HUES6 (cell line): ENCODE measurements at regions not wholly inside any gene's neighbourhood (a gene's known extent, or its start where the extent isn't known, plus 50 kb on each side); places are given as distances from the start of the nearest gene placed in this dataset.

ENCODE experiments used
- H3K27ac ChIP-seq: 2 replicates; pipeline ENCODE4 v1.7.0; 2013; ENCODE audit warnings: low read depth, mild to moderate bottlenecking, low read length, inconsistent platforms
- H3K27me3 ChIP-seq: 2 replicates; pipeline ENCODE4 v1.6.1; 2013; ENCODE audit warnings: low read length; ENCODE audit not compliant: control insufficient read depth, insufficient read depth
- H3K36me3 ChIP-seq: 2 replicates; pipeline ENCODE4 v1.6.1; 2013; ENCODE audit warnings: low read length; ENCODE audit not compliant: control insufficient read depth, insufficient read depth
- H3K4me1 ChIP-seq: 2 replicates; pipeline ENCODE4 v1.6.1; 2013; ENCODE audit warnings: low read length; ENCODE audit not compliant: control insufficient read depth, insufficient read depth
- H3K4me3 ChIP-seq: 2 replicates; pipeline ENCODE4 v1.5.1; 2013; ENCODE audit warnings: low read depth, low read length
- H3K9ac ChIP-seq: one replicate; pipeline ENCODE4 v1.6.1; 2013; ENCODE audit warnings: mild to moderate bottlenecking, low read length
- H3K9me3 ChIP-seq: 2 replicates; pipeline ENCODE4 v1.6.1; 2013; ENCODE audit warnings: low read depth, low read length; ENCODE audit not compliant: control insufficient read depth, insufficient read depth

DNA sequence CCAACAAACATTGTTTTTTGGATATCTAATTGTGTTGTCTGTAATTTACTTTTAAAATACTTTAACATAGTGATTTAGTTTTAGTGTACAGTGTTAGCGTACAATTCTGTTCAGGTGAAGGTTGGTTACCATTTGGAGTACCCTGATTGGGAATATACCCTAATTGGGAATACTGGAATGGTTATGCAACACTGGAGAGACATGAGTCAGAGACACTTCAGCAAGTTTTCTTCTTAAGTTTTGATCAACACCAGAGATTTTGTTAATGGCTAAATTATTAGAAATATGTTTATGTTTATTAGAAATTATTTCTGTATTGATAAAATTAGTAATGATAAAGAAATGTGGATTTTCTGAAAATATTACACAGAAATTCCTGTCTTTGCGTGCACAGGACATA lies 100.3 kb upstream of the NABP1 start:
- Histone ChIP-seq H3K27me3 (no peaks in the 10 kb centered on the region), H3K4me1 (peaks cover 8% of the 10 kb centered on the region; the same call in 1 of the 2 replicates), H3K9ac (no peak overlapping the region), H3K4me3 (no peak overlapping the region), H3K27ac (no peak overlapping the region), H3K36me3 (no peaks in the 10 kb centered on the region), H3K9me3 (no peaks in the 10 kb centered on the region)

DNA sequence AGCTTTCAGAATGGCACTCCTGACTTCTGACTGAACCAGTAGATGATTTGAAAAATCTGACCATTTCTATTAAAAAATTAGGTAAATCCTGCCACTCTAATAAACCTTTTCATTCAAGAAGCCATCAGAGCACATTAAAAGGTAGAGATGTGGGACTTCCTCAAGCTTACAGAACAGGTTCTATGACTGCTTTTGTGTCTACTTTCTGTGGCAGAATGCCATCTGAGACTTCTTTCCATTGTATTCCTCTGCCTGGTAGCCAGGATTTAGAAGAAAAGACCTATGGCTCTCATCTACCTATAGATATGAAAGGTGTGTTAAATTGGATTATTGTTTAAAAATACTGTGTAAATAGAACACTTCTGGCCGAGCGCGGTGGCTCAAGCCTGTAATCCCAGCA lies 99.9 kb upstream of the NABP1 start:
- Histone ChIP-seq H3K27ac (no peak overlapping the region), H3K4me1 (peaks cover 8% of the 10 kb centered on the region; the same call in 1 of the 2 replicates), H3K27me3 (no peaks in the 10 kb centered on the region), H3K36me3 (no peaks in the 10 kb centered on the region), H3K4me3 (no peak overlapping the region), H3K9ac (no peak overlapping the region), H3K9me3 (no peaks in the 10 kb centered on the region)

DNA sequence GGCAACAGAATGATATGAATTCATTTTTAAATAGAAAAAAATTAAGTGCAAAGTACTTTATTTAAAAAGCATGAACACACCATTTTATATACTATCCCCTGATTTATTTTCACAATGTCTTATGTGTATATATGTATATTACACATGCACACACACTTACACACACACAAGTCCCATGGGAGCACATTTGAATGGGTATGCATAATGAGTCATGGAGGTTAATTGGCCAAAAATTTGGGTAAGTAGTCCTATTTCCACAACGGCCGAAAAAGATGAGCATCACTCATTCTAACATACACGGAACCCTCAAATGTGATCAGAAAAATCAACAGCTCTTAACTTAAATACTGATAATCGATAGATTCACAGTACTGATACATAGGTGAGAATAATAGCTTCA lies 97.4 kb upstream of the NABP1 start:
- H3K4me3 ChIP-seq, result no peak overlapping the region
- no peaks in the 10 kb centered on the region for H3K27me3 ChIP-seq
- no peaks in the 10 kb centered on the region for H3K36me3 ChIP-seq
- H3K27ac ChIP-seq, result no peak overlapping the region
- H3K4me1 ChIP-seq, result peaks cover 8% of the 10 kb centered on the region; the same call in 1 of the 2 replicates
- H3K9me3 ChIP-seq, result no peaks in the 10 kb centered on the region
- H3K9ac ChIP-seq, result no peak overlapping the region

DNA sequence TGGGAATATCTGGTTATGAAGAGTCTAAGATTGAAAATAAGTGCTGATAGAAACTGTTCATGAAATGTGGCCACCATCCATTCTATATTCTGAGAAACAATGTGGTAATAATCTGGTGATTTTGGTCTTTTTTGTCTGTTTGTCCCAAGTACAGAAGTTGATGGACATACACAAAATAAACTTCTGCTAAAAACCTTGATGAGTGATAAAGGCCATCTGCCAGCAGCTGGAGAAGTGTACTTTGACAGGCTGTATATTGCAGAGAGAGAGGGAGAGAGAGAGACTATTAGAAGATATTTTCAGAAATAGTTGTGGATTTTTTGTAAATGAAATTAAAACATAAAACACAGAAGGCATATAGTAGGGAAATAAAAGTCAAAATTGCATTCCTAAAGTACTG lies 96.9 kb upstream of the NABP1 start:
- Histone ChIP-seq H3K27me3 (no peaks in the 10 kb centered on the region), H3K4me3 (no peak overlapping the region), H3K9me3 (no peaks in the 10 kb centered on the region), H3K9ac (no peak overlapping the region), H3K36me3 (no peaks in the 10 kb centered on the region), H3K4me1 (peaks cover 8% of the 10 kb centered on the region; the same call in 1 of the 2 replicates), H3K27ac (no peak overlapping the region)

- Histone ChIP-seq H3K9ac (no peak overlapping the region), H3K4me3 (no peak overlapping the region), H3K27ac (no peak overlapping the region), H3K4me1 (no peaks in the 10 kb centered on the region), H3K9me3 (no peaks in the 10 kb centered on the region), H3K36me3 (no peaks in the 10 kb centered on the region), H3K27me3 (no peaks in the 10 kb centered on the region)
Observed at GRCh38 chr2:191582355-191582754, 95.6 kb upstream of the NABP1 start.

- no peaks in the 10 kb centered on the region for H3K36me3 ChIP-seq
- H3K4me1 ChIP-seq, result no peaks in the 10 kb centered on the region
- no peaks in the 10 kb centered on the region for H3K27me3 ChIP-seq
- H3K9me3 ChIP-seq, result peaks cover 5% of the 10 kb centered on the region; the same call in 1 of the 2 replicates
- H3K27ac ChIP-seq, result no peak overlapping the region
- no peak overlapping the region for H3K4me3 ChIP-seq
- no peak overlapping the region for H3K9ac ChIP-seq
Observed at GRCh38 chr2:191591025-191591424, 86.9 kb upstream of the NABP1 start.

DNA sequence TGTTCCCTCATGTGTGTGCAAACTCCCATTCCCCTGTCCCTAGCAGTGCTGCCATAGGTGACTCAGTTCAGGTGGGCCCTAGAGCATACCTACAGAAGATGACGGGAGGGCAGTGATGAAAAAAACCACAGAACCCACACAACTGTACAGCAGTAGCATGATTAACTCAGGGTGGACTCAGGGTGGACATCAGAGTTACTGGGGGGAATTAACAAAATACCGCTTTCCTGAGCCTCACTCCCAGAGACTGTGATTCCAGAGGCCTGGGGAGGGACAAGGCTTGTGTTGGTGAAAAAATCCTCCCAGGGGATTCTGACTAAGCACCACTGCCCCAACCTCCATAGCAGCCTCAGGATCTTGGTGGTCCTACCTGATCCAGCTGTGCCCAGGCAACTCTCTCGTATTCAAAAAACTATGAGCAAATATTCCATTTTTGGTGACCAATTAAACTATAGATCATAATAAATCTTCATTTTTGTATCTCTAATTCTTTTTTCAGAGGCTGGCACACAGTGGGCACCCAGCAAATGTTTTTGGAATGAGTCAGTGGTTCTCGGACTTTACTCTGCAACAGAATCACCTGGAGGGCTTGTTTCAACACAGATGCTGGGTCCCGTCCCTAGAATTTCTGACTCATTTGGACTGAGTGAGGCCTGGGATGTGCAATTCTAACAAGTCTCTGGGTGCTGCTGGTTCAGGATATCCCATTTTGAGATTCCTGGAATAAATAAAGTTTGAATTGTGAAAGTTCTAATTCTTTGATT lies 84.1 kb upstream of the NABP1 start:
- Histone ChIP-seq H3K36me3 (no peaks in the 10 kb centered on the region), H3K4me3 (no peak overlapping the region), H3K4me1 (no peaks in the 10 kb centered on the region), H3K9ac (no peak overlapping the region), H3K27me3 (no peaks in the 10 kb centered on the region), H3K9me3 (peaks cover 5% of the 10 kb centered on the region; the same call in 1 of the 2 replicates), H3K27ac (no peak overlapping the region)

- no peak overlapping the region for H3K9ac ChIP-seq
- H3K9me3 ChIP-seq, result peaks cover 1% of the 10 kb centered on the region; the same call in 1 of the 2 replicates
- no peaks in the 10 kb centered on the region for H3K27me3 ChIP-seq
- H3K4me3 ChIP-seq, result no peak overlapping the region
- no peaks in the 10 kb centered on the region for H3K4me1 ChIP-seq
- no peak overlapping the region for H3K27ac ChIP-seq
- H3K36me3 ChIP-seq, result no peaks in the 10 kb centered on the region
Observed at GRCh38 chr2:191597186-191597751, 80.7 kb upstream of the NABP1 start.

- Histone ChIP-seq H3K27ac (no peak overlapping the region), H3K9me3 (no peaks in the 10 kb centered on the region), H3K27me3 (no peaks in the 10 kb centered on the region), H3K36me3 (no peaks in the 10 kb centered on the region), H3K4me3 (no peak overlapping the region), H3K9ac (no peak overlapping the region), H3K4me1 (no peaks in the 10 kb centered on the region)
Observed at GRCh38 chr2:191598296-191598695, 79.6 kb upstream of the NABP1 start.

GRCh38 chr2:191601060-191601459 lies 76.9 kb upstream of the NABP1 start:
- Histone ChIP-seq H3K4me1 (no peaks in the 10 kb centered on the region), H3K27me3 (no peaks in the 10 kb centered on the region), H3K27ac (no peak overlapping the region), H3K9ac (no peak overlapping the region), H3K9me3 (no peaks in the 10 kb centered on the region), H3K36me3 (no peaks in the 10 kb centered on the region), H3K4me3 (no peak overlapping the region)

DNA sequence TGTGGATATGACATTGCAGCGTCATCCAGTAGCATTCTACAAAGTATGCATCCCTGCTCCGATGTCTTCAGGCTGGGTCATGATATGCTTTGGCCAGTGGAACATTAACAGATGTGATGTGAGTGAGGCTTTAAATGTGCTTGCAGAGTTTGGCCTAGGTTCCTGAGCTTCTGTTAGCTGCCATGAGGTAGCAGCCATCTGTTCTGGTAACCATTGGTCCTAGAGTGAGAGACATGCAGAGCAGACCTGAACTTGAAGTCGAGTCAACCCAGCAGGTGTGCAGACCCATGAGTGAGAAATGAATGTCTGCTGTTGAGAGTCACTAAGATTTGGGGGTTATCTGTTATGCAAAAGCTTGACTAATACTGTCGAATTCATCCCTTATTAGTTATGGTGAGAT lies 73.8 kb upstream of the NABP1 start:
- Histone ChIP-seq H3K27ac (no peak overlapping the region), H3K4me3 (no peak overlapping the region), H3K36me3 (no peaks in the 10 kb centered on the region), H3K4me1 (no peaks in the 10 kb centered on the region), H3K9ac (no peak overlapping the region), H3K9me3 (no peaks in the 10 kb centered on the region), H3K27me3 (no peaks in the 10 kb centered on the region)
